ENCODE measurements at regions not wholly inside any gene's neighbourhood (a gene's known extent, or its start where the extent isn't known, plus 50 kb on each side); places are given as distances from the start of the nearest gene placed in this dataset.

GRCh38 chr12:131599190-131600159 is 111.4 kb upstream of the SFSWAP start (continued):
- TF ChIP-seq ASH2L (IDR thresholded peaks at IDR 0.05; ENCODE audit: low read length) (no peak), CHD1 (IDR thresholded peaks at IDR 0.05; ENCODE audit: low read depth, low read length) (no peak), MAFK (IDR thresholded peaks at IDR 0.05; ENCODE audit: low read depth, low read length) (no peak), CBX5 (IDR thresholded peaks at IDR 0.05; ENCODE audit: low read depth, low read length) (no peak), SIRT6 (IDR thresholded peaks at IDR 0.05; ENCODE audit: low read length) (no peak)

All from H1 (cell line).